Suprapubic skin (tissue), 4 donors: ENCODE measurements at regions not wholly inside any gene's neighbourhood (a gene's known extent, or its start where the extent isn't known, plus 50 kb on each side); places are given as distances from the start of the nearest gene placed in this dataset.

Experiments used
- POLR2A ChIP-seq, 2 donors: fragments of 450-650 bp; IDR thresholded peaks; one replicate each; pipeline ENCODE4 v1.6.1; 2017; ENCODE audit warnings: antibody characterized with exemption in 2 of 2, mild to moderate bottlenecking in 2 of 2, moderate library complexity in 2 of 2
- POLR2AphosphoS5 ChIP-seq, 3 donors: sonication (generic); formaldehyde crosslinking; IDR thresholded peaks; one replicate each; pipeline ENCODE4 v1.6.1; 2017; ENCODE audit warnings: antibody characterized with exemption in 3 of 3
- TF ChIP-seq, protein P1 (sequence below), 2 donors: fragments of 200-600 bp in 1 of 2; fragments of 450-650 bp in 1 of 2; sonication (generic) in 1 of 2; IDR thresholded peaks; one replicate each; pipeline ENCODE4 v1.5.1; 2016 to 2019; ENCODE audit warnings: antibody characterized with exemption in 2 of 2, mild to moderate bottlenecking in 1 of 2, moderate library complexity in 1 of 2

GRCh38 chr7:112876877-112877276, 86.7 kb upstream of the TMEM168 start:
- TF ChIP-seq, protein P1, sequence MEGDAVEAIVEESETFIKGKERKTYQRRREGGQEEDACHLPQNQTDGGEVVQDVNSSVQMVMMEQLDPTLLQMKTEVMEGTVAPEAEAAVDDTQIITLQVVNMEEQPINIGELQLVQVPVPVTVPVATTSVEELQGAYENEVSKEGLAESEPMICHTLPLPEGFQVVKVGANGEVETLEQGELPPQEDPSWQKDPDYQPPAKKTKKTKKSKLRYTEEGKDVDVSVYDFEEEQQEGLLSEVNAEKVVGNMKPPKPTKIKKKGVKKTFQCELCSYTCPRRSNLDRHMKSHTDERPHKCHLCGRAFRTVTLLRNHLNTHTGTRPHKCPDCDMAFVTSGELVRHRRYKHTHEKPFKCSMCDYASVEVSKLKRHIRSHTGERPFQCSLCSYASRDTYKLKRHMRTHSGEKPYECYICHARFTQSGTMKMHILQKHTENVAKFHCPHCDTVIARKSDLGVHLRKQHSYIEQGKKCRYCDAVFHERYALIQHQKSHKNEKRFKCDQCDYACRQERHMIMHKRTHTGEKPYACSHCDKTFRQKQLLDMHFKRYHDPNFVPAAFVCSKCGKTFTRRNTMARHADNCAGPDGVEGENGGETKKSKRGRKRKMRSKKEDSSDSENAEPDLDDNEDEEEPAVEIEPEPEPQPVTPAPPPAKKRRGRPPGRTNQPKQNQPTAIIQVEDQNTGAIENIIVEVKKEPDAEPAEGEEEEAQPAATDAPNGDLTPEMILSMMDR (IDR thresholded peaks at IDR 0.05), result no peak
- TF ChIP-seq POLR2AphosphoS5 (IDR thresholded peaks at IDR 0.05), result no peak
- no peak for TF ChIP-seq POLR2A (IDR thresholded peaks at IDR 0.05)
